GM23338 (cell line): ENCODE measurements at regions not wholly inside any gene's neighbourhood (a gene's known extent, or its start where the extent isn't known, plus 50 kb on each side); places are given as distances from the start of the nearest gene placed in this dataset.

Experiments
- ATAC-seq: fragments of 200-7000 bp; cut with Tn5 transposase; 3 replicates; pipeline ENCODE4 v1.9.1; 2020
- DNase-seq: peaks from one replicate; pipeline ENCODE4 v3.0.0-alpha.2; 2015; ENCODE audit warnings: low spot score
- H2AFZ ChIP-seq: fragments of 200-600 bp; sonication (generic); 2 replicates; pipeline ENCODE4 v1.8.0; 2016; ENCODE audit warnings: antibody characterized with exemption, mild to moderate bottlenecking, moderate library complexity
- H3F3A ChIP-seq: fragments of 200-600 bp; sonication (generic); replicated peaks from 2 replicates; pipeline ENCODE4 v1.8.0; 2017; ENCODE audit warnings: antibody characterized with exemption, mixed run types, low read depth
- H3K27ac ChIP-seq: fragments of 200-600 bp; sonication (generic); 2 replicates; pipeline ENCODE4 v1.6.1; 2016; ENCODE audit warnings: low read depth
- H3K27me3 ChIP-seq: fragments of 200-600 bp; sonication (generic); 2 replicates; pipeline ENCODE4 v1.8.0; 2016; ENCODE audit warnings: mild to moderate bottlenecking, mixed run types, moderate library complexity; ENCODE audit not compliant: insufficient read depth
- H3K36me3 ChIP-seq: fragments of 200-600 bp; sonication (generic); 2 replicates; pipeline ENCODE4 v1.8.0; 2016; ENCODE audit warnings: mild to moderate bottlenecking; ENCODE audit not compliant: insufficient read depth
- H3K4me1 ChIP-seq: fragments of 200-600 bp; sonication (generic); 2 replicates; pipeline ENCODE4 v1.8.0; 2016; ENCODE audit warnings: mild to moderate bottlenecking, moderate library complexity; ENCODE audit not compliant: insufficient read depth
- H3K4me2 ChIP-seq: fragments of 200-600 bp; sonication (generic); 2 replicates; pipeline ENCODE4 v1.7.1; 2017; ENCODE audit warnings: mixed run types
- H3K4me3 ChIP-seq: fragments of 200-600 bp; sonication (generic); 2 replicates; pipeline ENCODE4 v1.6.1; 2016; ENCODE audit warnings: mixed run types
- H3K79me2 ChIP-seq: fragments of 200-600 bp; sonication (generic); replicated peaks from 2 replicates; pipeline ENCODE4 v1.8.0; 2017; ENCODE audit warnings: mild to moderate bottlenecking; ENCODE audit not compliant: insufficient read depth
- H3K9me2 ChIP-seq: fragments of 200-600 bp; sonication (generic); 2 replicates; pipeline ENCODE4 v1.8.0; 2017; ENCODE audit not compliant: insufficient read depth
- H4K20me1 ChIP-seq: fragments of 200-600 bp; sonication (generic); replicated peaks from 2 replicates; pipeline ENCODE4 v1.8.0; 2017; ENCODE audit warnings: mild to moderate bottlenecking; ENCODE audit not compliant: insufficient read depth
- H3K27ac Mint-ChIP-seq: 2 replicates; pipeline ENCODE4 v1.8.0; 2020; ENCODE audit warnings: inconsistent platforms, mild to moderate bottlenecking, moderate library complexity, mixed read lengths
- H3K27me3 Mint-ChIP-seq: 3 replicates; pipeline ENCODE4 v1.8.0; 2022; ENCODE audit warnings: low read depth, mild to moderate bottlenecking, moderate library complexity, mixed read lengths, inconsistent platforms; ENCODE audit not compliant: insufficient read depth, poor library complexity
- H3K36me3 Mint-ChIP-seq: 3 replicates; pipeline ENCODE4 v1.8.0; 2021; ENCODE audit warnings: low read depth, mild to moderate bottlenecking, inconsistent platforms, moderate library complexity, mixed read lengths
- H3K4me1 Mint-ChIP-seq: 3 replicates; pipeline ENCODE4 v1.8.0; 2020; ENCODE audit warnings: mild to moderate bottlenecking, inconsistent platforms, mixed read lengths
- H3K4me3 Mint-ChIP-seq: 3 replicates; pipeline ENCODE4 v1.8.0; 2021; ENCODE audit warnings: moderate library complexity, mild to moderate bottlenecking, inconsistent platforms, mixed read lengths
- H3K9me3 Mint-ChIP-seq: 3 replicates; pipeline ENCODE4 v1.8.0; 2020; ENCODE audit warnings: moderate library complexity, mild to moderate bottlenecking, inconsistent platforms, mixed read lengths
- CREB1 ChIP-seq: fragments of 250-450 bp; sonication (Bioruptor Pico); IDR thresholded peaks from 2 replicates; pipeline ENCODE4 v1.5.0; 2020; ENCODE audit warnings: low read depth, mild to moderate bottlenecking, moderate library complexity
- CTCF ChIP-seq, 2 experiments: fragments of 200-600 bp in 1 of 2; sonication (generic) in 1 of 2; conservative IDR thresholded peaks; 2 replicates each; pipeline versions ENCODE4 v1.5.1 to v1.6.1; 2016 to 2017; ENCODE audit warnings: antibody characterized with exemption in 2 of 2, low read depth in 2 of 2, mild to moderate bottlenecking in 2 of 2, moderate library complexity in 1 of 2
- ETS1 ChIP-seq: IDR thresholded peaks from 2 replicates; pipeline ENCODE4 v1.6.1; 2016; ENCODE audit warnings: antibody characterized with exemption
- EZH2 ChIP-seq: fragments of 200-600 bp; sonication (generic); IDR thresholded peaks from one replicate; pipeline ENCODE4 v1.8.0; 2017; ENCODE audit warnings: antibody characterized with exemption, mild to moderate bottlenecking, low read depth; ENCODE audit not compliant: unreplicated experiment
- EZH2phosphoT487 ChIP-seq: fragments of 200-600 bp; sonication (generic); IDR thresholded peaks from one replicate; pipeline ENCODE4 v1.8.1; 2018; ENCODE audit warnings: antibody characterized with exemption; ENCODE audit not compliant: unreplicated experiment
- JUNB ChIP-seq: IDR thresholded peaks from one replicate; pipeline ENCODE4 v1.6.1; 2016; ENCODE audit warnings: antibody characterized with exemption; ENCODE audit not compliant: unreplicated experiment
- NANOG ChIP-seq: IDR thresholded peaks from 2 replicates; pipeline ENCODE4 v1.6.1; 2016; ENCODE audit warnings: antibody characterized with exemption, borderline replicate concordance
- POLR2AphosphoS5 ChIP-seq: IDR thresholded peaks from 2 replicates; pipeline ENCODE4 v1.6.1; 2016; ENCODE audit warnings: antibody characterized with exemption, low read depth
- REST ChIP-seq: IDR thresholded peaks from one replicate; pipeline ENCODE4 v1.6.1; 2018; ENCODE audit warnings: antibody characterized with exemption; ENCODE audit not compliant: unreplicated experiment
- STAT1 ChIP-seq: IDR thresholded peaks from one replicate; pipeline ENCODE4 v1.6.1; 2016; ENCODE audit warnings: antibody characterized with exemption; ENCODE audit not compliant: unreplicated experiment
- ZNF114 ChIP-seq: fragments of 250-450 bp; sonication (Bioruptor Pico); IDR thresholded peaks from 2 replicates; pipeline ENCODE4 v1.5.0; 2020; ENCODE audit warnings: mild to moderate bottlenecking, moderate library complexity
- ZNF331 ChIP-seq: fragments of 250-450 bp; sonication (Bioruptor Pico); IDR thresholded peaks from 2 replicates; pipeline ENCODE4 v1.5.0; 2020; ENCODE audit warnings: low read depth, mild to moderate bottlenecking, moderate library complexity
- TF ChIP-seq, protein P1 (sequence below): fragments of 250-450 bp; sonication (Bioruptor Pico); IDR thresholded peaks from 2 replicates; pipeline ENCODE4 v1.5.0; 2020; ENCODE audit warnings: mild to moderate bottlenecking, moderate library complexity

DNA sequence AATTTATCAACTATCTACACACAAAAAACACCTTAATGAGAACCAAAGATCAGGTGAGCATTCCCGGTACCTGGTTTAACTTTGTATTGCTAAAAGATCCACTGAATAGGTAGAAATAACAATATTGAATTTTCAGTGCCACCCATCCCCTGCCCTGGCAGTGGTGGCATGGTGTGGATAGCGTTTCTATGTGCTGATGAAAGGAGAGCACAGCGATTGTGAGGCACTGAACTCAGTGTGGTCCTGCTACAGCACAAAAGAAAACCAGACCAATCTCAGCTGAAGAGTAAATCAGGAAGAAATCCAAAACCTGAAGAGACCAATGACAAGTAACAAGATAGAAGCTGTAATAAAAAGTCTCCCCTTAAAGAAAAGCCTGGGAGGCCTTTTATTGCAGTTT, 984.6 kb upstream of the AGA start:
- Histone ChIP-seq H3K79me2 (no peaks in the 10 kb centered on the region), H3K36me3 (no peaks in the 10 kb centered on the region), H3K9me2 (no peaks in the 10 kb centered on the region), H4K20me1 (no peaks in the 10 kb centered on the region), H3K27me3 (no peaks in the 10 kb centered on the region), H3F3A (no peaks in the 10 kb centered on the region), H3K4me3 (no peak overlapping the region), H3K4me1 (no peaks in the 10 kb centered on the region), H3K27ac (no peak overlapping the region), H3K4me2 (no peak overlapping the region), H2AFZ (no peak overlapping the region)
- Mint-ChIP-seq H3K4me3 (no peak overlapping the region), H3K27ac (no peak overlapping the region), H3K9me3 (no peaks in the 10 kb centered on the region), H3K4me1 (no peaks in the 10 kb centered on the region), H3K36me3 (no peaks in the 10 kb centered on the region), H3K27me3 (no peaks in the 10 kb centered on the region)
- TF ChIP-seq, protein P1, sequence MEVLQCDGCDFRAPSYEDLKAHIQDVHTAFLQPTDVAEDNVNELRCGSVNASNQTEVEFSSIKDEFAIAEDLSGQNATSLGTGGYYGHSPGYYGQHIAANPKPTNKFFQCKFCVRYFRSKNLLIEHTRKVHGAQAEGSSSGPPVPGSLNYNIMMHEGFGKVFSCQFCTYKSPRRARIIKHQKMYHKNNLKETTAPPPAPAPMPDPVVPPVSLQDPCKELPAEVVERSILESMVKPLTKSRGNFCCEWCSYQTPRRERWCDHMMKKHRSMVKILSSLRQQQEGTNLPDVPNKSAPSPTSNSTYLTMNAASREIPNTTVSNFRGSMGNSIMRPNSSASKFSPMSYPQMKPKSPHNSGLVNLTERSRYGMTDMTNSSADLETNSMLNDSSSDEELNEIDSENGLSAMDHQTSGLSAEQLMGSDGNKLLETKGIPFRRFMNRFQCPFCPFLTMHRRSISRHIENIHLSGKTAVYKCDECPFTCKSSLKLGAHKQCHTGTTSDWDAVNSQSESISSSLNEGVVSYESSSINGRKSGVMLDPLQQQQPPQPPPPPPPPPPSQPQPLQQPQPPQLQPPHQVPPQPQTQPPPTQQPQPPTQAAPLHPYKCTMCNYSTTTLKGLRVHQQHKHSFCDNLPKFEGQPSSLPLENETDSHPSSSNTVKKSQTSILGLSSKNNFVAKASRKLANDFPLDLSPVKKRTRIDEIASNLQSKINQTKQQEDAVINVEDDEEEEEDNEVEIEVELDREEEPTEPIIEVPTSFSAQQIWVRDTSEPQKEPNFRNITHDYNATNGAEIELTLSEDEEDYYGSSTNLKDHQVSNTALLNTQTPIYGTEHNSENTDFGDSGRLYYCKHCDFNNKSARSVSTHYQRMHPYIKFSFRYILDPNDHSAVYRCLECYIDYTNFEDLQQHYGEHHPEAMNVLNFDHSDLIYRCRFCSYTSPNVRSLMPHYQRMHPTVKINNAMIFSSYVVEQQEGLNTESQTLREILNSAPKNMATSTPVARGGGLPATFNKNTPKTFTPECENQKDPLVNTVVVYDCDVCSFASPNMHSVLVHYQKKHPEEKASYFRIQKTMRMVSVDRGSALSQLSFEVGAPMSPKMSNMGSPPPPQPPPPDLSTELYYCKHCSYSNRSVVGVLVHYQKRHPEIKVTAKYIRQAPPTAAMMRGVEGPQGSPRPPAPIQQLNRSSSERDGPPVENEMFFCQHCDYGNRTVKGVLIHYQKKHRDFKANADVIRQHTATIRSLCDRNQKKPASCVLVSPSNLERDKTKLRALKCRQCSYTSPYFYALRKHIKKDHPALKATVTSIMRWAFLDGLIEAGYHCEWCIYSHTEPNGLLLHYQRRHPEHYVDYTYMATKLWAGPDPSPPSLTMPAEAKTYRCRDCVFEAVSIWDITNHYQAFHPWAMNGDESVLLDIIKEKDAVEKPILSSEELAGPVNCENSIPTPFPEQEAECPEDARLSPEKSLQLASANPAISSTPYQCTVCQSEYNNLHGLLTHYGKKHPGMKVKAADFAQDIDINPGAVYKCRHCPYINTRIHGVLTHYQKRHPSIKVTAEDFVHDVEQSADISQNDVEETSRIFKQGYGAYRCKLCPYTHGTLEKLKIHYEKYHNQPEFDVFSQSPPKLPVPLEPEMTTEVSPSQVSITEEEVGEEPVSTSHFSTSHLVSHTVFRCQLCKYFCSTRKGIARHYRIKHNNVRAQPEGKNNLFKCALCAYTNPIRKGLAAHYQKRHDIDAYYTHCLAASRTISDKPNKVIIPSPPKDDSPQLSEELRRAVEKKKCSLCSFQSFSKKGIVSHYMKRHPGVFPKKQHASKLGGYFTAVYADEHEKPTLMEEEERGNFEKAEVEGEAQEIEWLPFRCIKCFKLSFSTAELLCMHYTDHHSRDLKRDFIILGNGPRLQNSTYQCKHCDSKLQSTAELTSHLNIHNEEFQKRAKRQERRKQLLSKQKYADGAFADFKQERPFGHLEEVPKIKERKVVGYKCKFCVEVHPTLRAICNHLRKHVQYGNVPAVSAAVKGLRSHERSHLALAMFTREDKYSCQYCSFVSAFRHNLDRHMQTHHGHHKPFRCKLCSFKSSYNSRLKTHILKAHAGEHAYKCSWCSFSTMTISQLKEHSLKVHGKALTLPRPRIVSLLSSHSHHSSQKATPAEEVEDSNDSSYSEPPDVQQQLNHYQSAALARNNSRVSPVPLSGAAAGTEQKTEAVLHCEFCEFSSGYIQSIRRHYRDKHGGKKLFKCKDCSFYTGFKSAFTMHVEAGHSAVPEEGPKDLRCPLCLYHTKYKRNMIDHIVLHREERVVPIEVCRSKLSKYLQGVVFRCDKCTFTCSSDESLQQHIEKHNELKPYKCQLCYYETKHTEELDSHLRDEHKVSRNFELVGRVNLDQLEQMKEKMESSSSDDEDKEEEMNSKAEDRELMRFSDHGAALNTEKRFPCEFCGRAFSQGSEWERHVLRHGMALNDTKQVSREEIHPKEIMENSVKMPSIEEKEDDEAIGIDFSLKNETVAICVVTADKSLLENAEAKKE (CRISPR knock-in tag), result no peak
- TF ChIP-seq POLR2AphosphoS5 (no peak), ETS1 (no peak), EZH2 (no peak), CREB1 (CRISPR knock-in tag) (no peak), JUNB (no peak), NANOG (no peak), CTCF (conservative IDR thresholded peaks at IDR 0.05; ENCODE audit: low read depth in 2 of 2) (no peak), REST (no peak), STAT1 (no peak), ZNF331 (CRISPR knock-in tag) (no peak), EZH2phosphoT487 (no peak), ZNF114 (CRISPR knock-in tag) (no peak)
- ATAC-seq, result no peak
- no peak for DNase-seq
